ENCODE measurements at regions not wholly inside any gene's neighbourhood (a gene's known extent, or its start where the extent isn't known, plus 50 kb on each side); places are given as distances from the start of the nearest gene placed in this dataset.

DNA sequence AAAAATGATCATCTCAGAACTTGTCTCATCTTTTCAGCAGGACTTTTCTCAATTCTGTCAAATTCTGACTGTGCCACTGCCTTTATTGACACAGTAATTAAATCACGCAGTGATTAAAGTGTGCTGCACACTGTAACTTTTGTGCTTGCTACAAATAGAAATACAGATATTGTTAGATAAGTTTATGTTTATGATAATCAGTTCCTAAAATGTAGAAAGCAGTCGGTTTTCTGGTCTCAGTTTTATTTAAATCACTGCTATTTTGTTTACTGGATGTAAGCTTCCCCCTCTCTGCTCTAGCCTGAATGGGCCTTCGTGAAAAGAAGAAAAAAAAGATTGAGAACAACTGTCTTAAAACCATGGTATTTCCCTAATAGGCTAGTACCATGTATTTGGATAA is 258.8 kb upstream of the STARD13 start:
- Histone ChIP-seq H3K4me3 (ENCODE audit: low read length) (no peak overlapping the region), H3K4me1 (ENCODE audit: control insufficient read depth, insufficient read depth, low read length) (peaks cover 10% of the 10 kb centered on the region), H3K9me3 (replicated peaks; ENCODE audit: control insufficient read depth, low read depth, low read length) (no peaks in the 10 kb centered on the region), H3K27me3 (ENCODE audit: control insufficient read depth, insufficient read depth, low read length) (no peaks in the 10 kb centered on the region), H3K27ac (ENCODE audit: low read length) (peak overlapping the region; percentile 100), H3K36me3 (ENCODE audit: control insufficient read depth, insufficient read depth, low read length) (no peaks in the 10 kb centered on the region)
- no CpG with 5 or more reads among the region's 3 CpGs for WGBS (ENCODE audit: insufficient coverage)
- no peak for DNase-seq

DNA sequence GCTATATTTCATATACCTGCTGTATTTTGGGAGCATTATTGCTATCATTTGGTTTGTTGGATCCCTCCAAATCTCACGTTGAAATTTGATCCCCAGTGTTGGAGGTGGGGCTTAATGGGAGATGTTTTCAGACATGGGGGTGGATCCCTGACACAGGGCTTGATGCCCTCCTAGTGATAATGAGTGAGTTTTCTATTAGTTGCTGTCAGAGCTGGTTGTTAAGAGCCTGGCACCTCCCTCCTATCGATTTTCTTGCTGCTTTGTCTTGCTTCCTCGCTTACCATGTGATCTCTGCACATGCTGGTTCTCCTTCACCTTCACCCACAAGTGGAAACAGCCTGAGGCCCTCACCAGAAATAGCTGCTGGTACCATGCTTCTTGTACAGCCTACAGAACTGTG is 259.9 kb upstream of the STARD13 start:
- H3K4me3 ChIP-seq (ENCODE audit: low read length) = no peak overlapping the region
- 94% methylated on average over 2 of the region's 3 CpGs for WGBS (ENCODE audit: insufficient coverage)
- no peak overlapping the region for H3K27ac ChIP-seq (ENCODE audit: low read length)
- no peaks in the 10 kb centered on the region for H3K27me3 ChIP-seq (ENCODE audit: control insufficient read depth, insufficient read depth, low read length)
- H3K36me3 ChIP-seq (ENCODE audit: control insufficient read depth, insufficient read depth, low read length) = no peaks in the 10 kb centered on the region
- H3K9me3 ChIP-seq (replicated peaks; ENCODE audit: control insufficient read depth, low read depth, low read length) = no peaks in the 10 kb centered on the region
- DNase-seq = no peak
- H3K4me1 ChIP-seq (ENCODE audit: control insufficient read depth, insufficient read depth, low read length) = peaks cover 10% of the 10 kb centered on the region

DNA sequence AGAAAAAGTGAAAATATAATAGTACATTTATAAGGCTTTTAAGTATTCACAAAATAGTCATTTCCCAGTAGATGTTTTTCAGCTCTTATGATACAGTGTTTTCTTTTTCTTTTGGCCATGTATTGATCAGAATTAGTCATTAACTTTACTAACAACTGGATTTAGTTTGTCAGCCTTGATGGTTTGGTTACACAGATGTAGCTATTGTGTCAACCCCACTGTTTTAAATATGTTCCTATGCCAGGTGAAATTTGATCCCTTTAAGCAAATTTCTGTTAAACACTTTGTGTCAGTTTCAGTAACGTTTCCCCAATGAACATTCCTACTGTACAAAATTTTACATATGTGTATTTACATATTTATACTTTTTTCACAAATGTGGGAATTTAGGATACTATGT is 261.5 kb upstream of the STARD13 start:
- whole genome bisulfite sequencing (ENCODE audit: insufficient coverage) = no CpG with 5 or more reads among the region's 1 CpG
- H3K9me3 ChIP-seq (replicated peaks; ENCODE audit: control insufficient read depth, low read depth, low read length) = no peaks in the 10 kb centered on the region
- H3K36me3 ChIP-seq (ENCODE audit: control insufficient read depth, insufficient read depth, low read length) = no peaks in the 10 kb centered on the region
- no peak overlapping the region for H3K27ac ChIP-seq (ENCODE audit: low read length)
- no peak overlapping the region for H3K4me3 ChIP-seq (ENCODE audit: low read length)
- peaks cover 5% of the 10 kb centered on the region for H3K4me1 ChIP-seq (ENCODE audit: control insufficient read depth, insufficient read depth, low read length)
- no peak for DNase-seq
- H3K27me3 ChIP-seq (ENCODE audit: control insufficient read depth, insufficient read depth, low read length) = no peaks in the 10 kb centered on the region

DNA sequence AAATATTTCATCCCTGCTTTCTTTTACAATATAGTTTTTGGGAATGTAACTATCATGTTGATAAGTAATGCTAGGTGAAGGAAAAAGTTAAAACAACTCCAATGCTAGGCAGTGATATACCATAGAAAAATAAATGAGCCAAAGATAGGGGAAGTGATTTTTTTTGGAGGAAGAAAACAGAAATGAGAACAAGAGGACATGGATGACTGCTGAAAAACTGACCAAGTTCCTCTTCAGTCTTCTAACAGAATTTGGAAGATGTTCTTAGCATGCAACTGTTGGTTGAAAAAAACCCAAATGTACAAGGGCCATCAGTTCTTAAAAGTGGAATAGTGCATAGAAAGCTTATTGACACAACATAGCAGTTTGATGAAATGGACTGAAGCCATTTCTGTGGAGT is 262.5 kb upstream of the STARD13 start:
- H3K36me3 ChIP-seq (ENCODE audit: control insufficient read depth, insufficient read depth, low read length) = no peaks in the 10 kb centered on the region
- H3K9me3 ChIP-seq (replicated peaks; ENCODE audit: control insufficient read depth, low read depth, low read length) = no peaks in the 10 kb centered on the region
- no peak for DNase-seq
- no peak overlapping the region for H3K27ac ChIP-seq (ENCODE audit: low read length)
- H3K27me3 ChIP-seq (ENCODE audit: control insufficient read depth, insufficient read depth, low read length) = no peaks in the 10 kb centered on the region
- H3K4me1 ChIP-seq (ENCODE audit: control insufficient read depth, insufficient read depth, low read length) = peaks cover 5% of the 10 kb centered on the region
- H3K4me3 ChIP-seq (ENCODE audit: low read length) = no peak overlapping the region

DNA sequence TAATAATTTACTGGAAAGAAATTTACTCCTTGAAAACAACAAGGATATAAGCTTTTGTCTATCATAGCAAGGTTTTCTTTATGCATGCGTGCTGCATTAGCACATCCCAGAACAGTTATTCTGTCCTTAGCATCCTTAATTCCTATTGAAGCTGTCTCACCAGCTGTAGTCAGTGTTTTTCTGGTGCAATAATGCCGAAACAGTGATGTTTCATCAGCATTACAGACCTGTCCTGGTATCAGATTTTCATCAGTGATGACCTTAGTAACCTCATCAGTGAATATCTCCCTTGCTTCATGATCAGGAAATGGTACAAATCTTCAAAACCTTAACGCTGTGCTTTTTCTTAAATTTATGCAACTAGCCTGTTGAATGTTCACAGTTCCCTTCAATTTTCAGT is 264.7 kb upstream of the STARD13 start:
- WGBS (ENCODE audit: insufficient coverage) = 98% methylated on average over 3 of the region's 3 CpGs
- Histone ChIP-seq H3K9me3 (replicated peaks; ENCODE audit: control insufficient read depth, low read depth, low read length) (no peaks in the 10 kb centered on the region), H3K4me3 (ENCODE audit: low read length) (no peak overlapping the region), H3K27ac (ENCODE audit: low read length) (no peak overlapping the region), H3K4me1 (ENCODE audit: control insufficient read depth, insufficient read depth, low read length) (no peaks in the 10 kb centered on the region), H3K27me3 (ENCODE audit: control insufficient read depth, insufficient read depth, low read length) (no peaks in the 10 kb centered on the region), H3K36me3 (ENCODE audit: control insufficient read depth, insufficient read depth, low read length) (no peaks in the 10 kb centered on the region)
- DNase-seq = no peak

DNA sequence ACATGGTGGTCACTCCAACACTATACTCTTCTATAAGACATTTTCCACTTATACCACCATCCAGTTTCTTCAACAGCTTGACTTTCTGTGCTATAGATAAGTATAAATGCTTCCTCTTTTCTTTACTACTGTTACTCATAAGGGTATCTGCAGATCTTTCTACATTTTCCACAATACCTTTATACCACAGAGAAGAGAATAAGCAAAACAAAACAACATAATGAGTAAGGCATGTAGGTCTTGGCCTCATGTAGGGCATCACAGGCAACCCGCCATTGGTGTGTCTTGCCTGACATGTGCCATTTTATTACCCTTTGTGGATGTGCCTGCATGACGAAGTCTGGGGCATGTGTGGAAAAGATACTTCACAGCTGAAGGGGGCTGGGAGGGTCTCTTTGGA is 265.3 kb upstream of the STARD13 start:
- H3K36me3 ChIP-seq (ENCODE audit: control insufficient read depth, insufficient read depth, low read length) = no peaks in the 10 kb centered on the region
- H3K4me3 ChIP-seq (ENCODE audit: low read length) = no peak overlapping the region
- H3K4me1 ChIP-seq (ENCODE audit: control insufficient read depth, insufficient read depth, low read length) = no peaks in the 10 kb centered on the region
- H3K27ac ChIP-seq (ENCODE audit: low read length) = no peak overlapping the region
- H3K9me3 ChIP-seq (replicated peaks; ENCODE audit: control insufficient read depth, low read depth, low read length) = no peaks in the 10 kb centered on the region
- WGBS (ENCODE audit: insufficient coverage) = 85% methylated on average over 2 of the region's 2 CpGs
- DNase-seq = no peak
- no peaks in the 10 kb centered on the region for H3K27me3 ChIP-seq (ENCODE audit: control insufficient read depth, insufficient read depth, low read length)

DNA sequence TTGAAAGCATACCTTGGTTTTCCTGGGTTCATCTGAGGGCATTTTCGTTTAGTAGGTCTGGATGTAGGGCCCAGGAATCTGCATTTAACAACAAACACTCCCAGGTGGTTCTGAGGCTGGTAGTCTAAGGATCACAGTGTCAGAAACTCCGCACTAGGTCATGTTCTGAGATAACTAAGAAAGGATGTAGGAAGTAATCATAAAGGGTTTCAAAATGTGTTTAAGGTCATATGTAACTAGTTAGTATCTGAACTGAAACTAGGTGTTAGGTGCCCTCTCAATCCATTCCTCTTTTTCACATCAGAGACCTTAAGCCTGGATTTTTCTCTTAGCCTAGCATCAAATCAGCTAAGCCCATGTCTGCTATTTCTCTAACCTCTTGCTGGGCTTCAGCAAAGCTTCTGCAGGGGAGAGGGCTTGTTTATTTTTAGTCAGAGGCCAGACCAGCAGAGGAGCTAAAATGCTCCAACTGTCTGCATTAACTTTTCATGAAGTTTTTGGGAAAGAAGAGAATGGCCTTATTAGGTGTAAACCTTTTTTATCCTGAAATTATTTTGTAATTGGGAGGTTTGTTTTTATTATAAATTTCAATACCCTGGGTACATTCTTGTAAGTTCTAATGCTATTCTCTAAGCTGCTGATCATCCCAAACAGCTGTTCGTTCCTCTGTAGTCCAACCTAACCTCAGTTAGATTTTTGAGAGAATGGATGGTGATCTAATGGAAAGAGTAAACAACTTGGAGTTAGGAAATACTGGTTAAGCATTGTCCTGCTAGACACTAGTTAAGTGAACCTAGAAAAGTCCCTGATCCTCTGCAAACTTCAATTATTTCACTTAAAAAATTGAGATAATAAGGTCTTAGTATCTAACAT is 262.8 kb upstream of the RFC3 start:
- Histone ChIP-seq H3K27me3 (ENCODE audit: control insufficient read depth, insufficient read depth, low read length) (no peaks in the 10 kb centered on the region), H3K27ac (ENCODE audit: low read length) (no peak overlapping the region), H3K4me3 (ENCODE audit: low read length) (no peak overlapping the region), H3K36me3 (ENCODE audit: control insufficient read depth, insufficient read depth, low read length) (no peaks in the 10 kb centered on the region), H3K9me3 (replicated peaks; ENCODE audit: control insufficient read depth, low read depth, low read length) (no peaks in the 10 kb centered on the region), H3K4me1 (ENCODE audit: control insufficient read depth, insufficient read depth, low read length) (no peaks in the 10 kb centered on the region)
- no CpG with 5 or more reads among the region's 3 CpGs for WGBS (ENCODE audit: insufficient coverage)
- DNase-seq = peak; percentile 36

DNA sequence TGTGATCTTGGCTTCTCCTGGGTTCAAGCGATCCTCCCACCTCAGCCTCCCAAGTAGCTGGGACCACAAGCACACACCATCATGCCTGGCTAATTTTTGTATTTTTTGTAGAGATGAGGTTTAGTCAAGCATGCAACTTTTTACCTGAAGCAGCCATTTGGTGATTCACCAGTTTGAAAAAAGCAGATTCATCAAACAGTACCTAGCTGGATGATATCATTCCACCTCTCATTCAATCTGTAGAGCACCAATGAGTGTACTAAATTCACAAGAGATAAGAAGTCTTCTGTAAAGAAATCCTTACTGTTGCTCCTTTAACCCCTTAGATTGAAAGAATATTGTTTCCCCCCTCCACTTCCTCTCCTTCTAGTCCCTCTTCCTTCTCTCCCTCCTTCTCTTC is 261.1 kb upstream of the RFC3 start:
- no peak for DNase-seq
- no peaks in the 10 kb centered on the region for H3K36me3 ChIP-seq (ENCODE audit: control insufficient read depth, insufficient read depth, low read length)
- H3K27me3 ChIP-seq (ENCODE audit: control insufficient read depth, insufficient read depth, low read length) = no peaks in the 10 kb centered on the region
- H3K4me3 ChIP-seq (ENCODE audit: low read length) = no peak overlapping the region
- no CpG with 5 or more reads among the region's 1 CpG for WGBS (ENCODE audit: insufficient coverage)
- H3K9me3 ChIP-seq (replicated peaks; ENCODE audit: control insufficient read depth, low read depth, low read length) = no peaks in the 10 kb centered on the region
- H3K27ac ChIP-seq (ENCODE audit: low read length) = no peak overlapping the region
- no peaks in the 10 kb centered on the region for H3K4me1 ChIP-seq (ENCODE audit: control insufficient read depth, insufficient read depth, low read length)

DNA sequence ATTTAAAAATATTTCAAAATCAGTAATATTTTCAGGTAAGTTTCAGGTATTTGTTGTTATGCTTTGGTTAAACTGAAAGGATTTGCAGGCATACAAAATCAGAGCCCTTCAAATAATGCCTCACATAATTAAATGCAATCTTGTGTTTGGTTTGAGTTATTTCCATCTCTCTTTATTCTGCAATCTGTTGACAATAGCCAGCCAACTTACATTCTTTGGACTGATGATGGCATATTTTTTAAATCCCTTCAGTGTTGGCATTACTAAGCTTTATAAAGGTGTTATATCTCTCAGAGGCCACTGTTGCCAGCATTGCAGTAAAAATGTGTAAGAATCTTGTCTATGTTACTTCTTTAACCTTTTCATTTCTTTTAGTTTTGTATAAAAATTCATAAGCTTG is 257.2 kb upstream of the RFC3 start:
- H3K27me3 ChIP-seq (ENCODE audit: control insufficient read depth, insufficient read depth, low read length) = no peaks in the 10 kb centered on the region

DNA sequence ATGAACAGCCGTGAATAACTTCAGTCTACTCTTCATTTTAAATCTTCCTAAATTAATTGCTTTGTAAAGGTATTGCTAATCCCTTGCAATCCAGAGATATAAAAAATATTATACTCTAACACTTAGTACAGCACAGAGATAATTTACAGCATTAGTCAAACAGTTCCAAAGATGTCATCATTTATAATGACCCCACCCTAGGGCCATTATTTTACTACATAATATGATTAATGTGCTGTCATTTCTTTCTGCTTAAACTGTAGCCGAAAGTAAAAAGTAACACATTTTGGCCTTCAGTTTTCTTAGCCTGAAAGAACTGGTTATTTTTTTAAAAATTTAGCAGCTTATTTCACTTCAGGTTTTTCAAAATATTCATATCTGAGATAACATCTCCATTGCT is 256.3 kb upstream of the RFC3 start:
- no peaks in the 10 kb centered on the region for H3K27me3 ChIP-seq (ENCODE audit: control insufficient read depth, insufficient read depth, low read length)
- H3K27ac ChIP-seq (ENCODE audit: low read length) = no peak overlapping the region
- H3K4me1 ChIP-seq (ENCODE audit: control insufficient read depth, insufficient read depth, low read length) = no peaks in the 10 kb centered on the region
- H3K4me3 ChIP-seq (ENCODE audit: low read length) = no peak overlapping the region
- no peak for DNase-seq
- no CpG with 5 or more reads among the region's 2 CpGs for WGBS (ENCODE audit: insufficient coverage)
- H3K9me3 ChIP-seq (replicated peaks; ENCODE audit: control insufficient read depth, low read depth, low read length) = no peaks in the 10 kb centered on the region
- no peaks in the 10 kb centered on the region for H3K36me3 ChIP-seq (ENCODE audit: control insufficient read depth, insufficient read depth, low read length)

More for the DNA sequence above, 257.2 kb upstream of the RFC3 start:
- Histone ChIP-seq H3K36me3 (ENCODE audit: control insufficient read depth, insufficient read depth, low read length) (no peaks in the 10 kb centered on the region), H3K4me3 (ENCODE audit: low read length) (no peak overlapping the region), H3K27ac (ENCODE audit: low read length) (no peak overlapping the region), H3K4me1 (ENCODE audit: control insufficient read depth, insufficient read depth, low read length) (no peaks in the 10 kb centered on the region), H3K9me3 (replicated peaks; ENCODE audit: control insufficient read depth, low read depth, low read length) (no peaks in the 10 kb centered on the region)
- DNase-seq = peak; percentile 35

DNA sequence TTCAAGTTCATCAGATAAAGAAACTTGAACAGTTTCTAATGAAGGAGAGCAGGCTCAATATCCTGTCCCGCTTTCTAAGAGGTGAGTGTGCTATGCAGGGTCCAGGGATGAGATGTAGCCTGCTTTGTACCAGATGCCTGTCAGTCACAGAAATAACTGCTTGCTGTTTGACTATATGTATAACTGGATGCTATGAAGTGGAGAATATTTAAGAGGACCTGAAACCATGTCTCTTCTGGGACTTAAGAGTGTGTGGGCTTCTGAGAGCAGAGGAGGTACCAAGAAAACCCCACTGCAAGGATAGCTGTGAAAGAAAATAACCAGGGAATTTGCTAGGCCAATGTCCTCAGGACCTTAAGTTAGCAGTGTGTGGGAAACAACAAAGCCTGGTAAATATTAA is 246.3 kb upstream of the RFC3 start:
- no peak overlapping the region for H3K27ac ChIP-seq (ENCODE audit: low read length)
- 100% methylated on average over 1 of the region's 1 CpG for WGBS (ENCODE audit: insufficient coverage)
- no peaks in the 10 kb centered on the region for H3K4me1 ChIP-seq (ENCODE audit: control insufficient read depth, insufficient read depth, low read length)
- no peaks in the 10 kb centered on the region for H3K36me3 ChIP-seq (ENCODE audit: control insufficient read depth, insufficient read depth, low read length)
- no peaks in the 10 kb centered on the region for H3K9me3 ChIP-seq (replicated peaks; ENCODE audit: control insufficient read depth, low read depth, low read length)
- no peak for DNase-seq
- H3K4me3 ChIP-seq (ENCODE audit: low read length) = no peak overlapping the region
- H3K27me3 ChIP-seq (ENCODE audit: control insufficient read depth, insufficient read depth, low read length) = no peaks in the 10 kb centered on the region
